Fibroblast of peridontal ligament (primary cell): ENCODE measurements at regions not wholly inside any gene's neighbourhood (a gene's known extent, or its start where the extent isn't known, plus 50 kb on each side); places are given as distances from the start of the nearest gene placed in this dataset.

ENCODE experiments used
- DNase-seq: peaks from one replicate; pipeline ENCODE4 v3.0.0-alpha.2; 2010; ENCODE audit errors: extremely low read depth

- peak; percentile 2 for DNase-seq
These were observed 367.7 kb upstream of the NEGR1 start for GRCh38 chr1:72649991-72650390.

GRCh38 chr1:72649211-72649888 lies 367.0 kb upstream of the NEGR1 start:
- DNase-seq, result no peak

GRCh38 chr1:72648465-72648864 lies 366.1 kb upstream of the NEGR1 start:
- no peak for DNase-seq

- no peak for DNase-seq
These were observed 360.8 kb upstream of the NEGR1 start for GRCh38 chr1:72643142-72643541.

- no peak for DNase-seq
These were observed 355.3 kb upstream of the NEGR1 start for GRCh38 chr1:72637593-72637992.

GRCh38 chr1:72636631-72637030 lies 354.3 kb upstream of the NEGR1 start:
- peak; percentile 12 for DNase-seq

- DNase-seq, result peak; percentile 51
These were observed 353.4 kb upstream of the NEGR1 start for GRCh38 chr1:72635719-72636118.

- peak; percentile 8 for DNase-seq
These were observed 352.6 kb upstream of the NEGR1 start for GRCh38 chr1:72634946-72635345.

GRCh38 chr1:72631449-72631848 lies 349.1 kb upstream of the NEGR1 start:
- DNase-seq, result no peak

GRCh38 chr1:72623299-72623708 lies 341.0 kb upstream of the NEGR1 start:
- peak; percentile 72 for DNase-seq

- no peak for DNase-seq
These were observed 338.1 kb upstream of the NEGR1 start for GRCh38 chr1:72620453-72620852.

- no peak for DNase-seq
These were observed 324.0 kb upstream of the NEGR1 start for GRCh38 chr1:72606216-72606810.

GRCh38 chr1:72601035-72601674 lies 318.8 kb upstream of the NEGR1 start:
- DNase-seq, result no peak

GRCh38 chr1:72586023-72586685 lies 303.8 kb upstream of the NEGR1 start:
- no peak for DNase-seq

- no peak for DNase-seq
These were observed 297.3 kb upstream of the NEGR1 start for GRCh38 chr1:72579629-72580028.

- DNase-seq, result no peak
These were observed 288.5 kb upstream of the NEGR1 start for GRCh38 chr1:72570815-72571214.

GRCh38 chr1:72568113-72568512 lies 285.8 kb upstream of the NEGR1 start:
- no peak for DNase-seq

- peak; percentile 66 for DNase-seq
These were observed 285.2 kb upstream of the NEGR1 start for GRCh38 chr1:72567521-72567920.

GRCh38 chr1:72564749-72565148 lies 282.4 kb upstream of the NEGR1 start:
- no peak for DNase-seq

- peak; percentile 40 for DNase-seq
These were observed 275.2 kb upstream of the NEGR1 start for GRCh38 chr1:72557446-72558049.

GRCh38 chr1:72547412-72547811 lies 265.1 kb upstream of the NEGR1 start:
- peak; percentile 55 for DNase-seq

- DNase-seq, result no peak
These were observed 258.3 kb upstream of the NEGR1 start for GRCh38 chr1:72540674-72541073.
